Vagina (tissue), 2 donors: ENCODE measurements at regions not wholly inside any gene's neighbourhood (a gene's known extent, or its start where the extent isn't known, plus 50 kb on each side); places are given as distances from the start of the nearest gene placed in this dataset.
A peak's percentile ranks its signal among the peaks of the same experiment; 100 is the strongest.

Experiments used
- DNase-seq, 2 donors: peaks; one replicate each; pipeline ENCODE4 v3.0.0-alpha.2; 2017; ENCODE audit errors: extremely low spot score in 2 of 2
- H3K27ac ChIP-seq: fragments of 200-600 bp; sonication (generic); one replicate; pipeline ENCODE4 v1.5.1; 2019
- H3K27me3 ChIP-seq: fragments of 200-600 bp; sonication (generic); one replicate; pipeline ENCODE4 v1.5.1; 2019
- H3K36me3 ChIP-seq, 2 donors: fragments of 200-600 bp; sonication (generic); one replicate each; pipeline ENCODE4 v1.5.1; 2017 to 2019
- H3K4me1 ChIP-seq: fragments of 200-600 bp; sonication (generic); one replicate; pipeline ENCODE4 v1.5.1; 2019
- H3K4me3 ChIP-seq, 2 donors: fragments of 200-600 bp; sonication (generic); 1 replicate in 1 of 2; 2 replicates in 1 of 2; pipeline ENCODE4 v1.5.1; 2016 to 2019
- H3K9me3 ChIP-seq: fragments of 200-600 bp; sonication (generic); one replicate; pipeline ENCODE4 v1.5.1; 2019
- CTCF ChIP-seq, 3 experiments: fragments of 450-650 bp in 2 of 3; fragments of 200-600 bp in 1 of 3; sonication (generic) in 1 of 3; IDR thresholded peaks; one replicate each; pipeline ENCODE4 v1.5.1; 2017 to 2019; ENCODE audit warnings: antibody characterized with exemption in 3 of 3, mild to moderate bottlenecking in 2 of 3, moderate library complexity in 2 of 3
- POLR2A ChIP-seq, 2 donors: fragments of 450-650 bp; IDR thresholded peaks; one replicate each; pipeline ENCODE4 v1.6.1; 2017; ENCODE audit warnings: antibody characterized with exemption in 2 of 2, mild to moderate bottlenecking in 2 of 2, moderate library complexity in 2 of 2
- POLR2AphosphoS5 ChIP-seq, 2 donors: sonication (generic); formaldehyde crosslinking; IDR thresholded peaks; one replicate each; pipeline ENCODE4 v1.9.0; 2017; ENCODE audit warnings: antibody characterized with exemption in 2 of 2, mild to moderate bottlenecking in 2 of 2, low read depth in 1 of 2; ENCODE audit not compliant: insufficient read depth in 1 of 2
- intact Hi-C: fragments of 100-400 bp; cut with DNase I; formaldehyde crosslinking; loops from one replicate; pipeline ENCODE4 v1.15.1; 2023

GRCh38 chr11:128210148-128210940 is 377.0 kb downstream of the ETS1 start:
- intact Hi-C loops: no loop called here
- H3K9me3 ChIP-seq: no peaks in the 10 kb centered on the region
- H3K4me1 ChIP-seq: peaks cover 10% of the 10 kb centered on the region
- no peaks in the 10 kb centered on the region for H3K36me3 ChIP-seq
- no peaks in the 10 kb centered on the region for H3K27me3 ChIP-seq
- TF ChIP-seq POLR2A (IDR thresholded peaks at IDR 0.05) (no peak), POLR2AphosphoS5 (IDR thresholded peaks at IDR 0.05; ENCODE audit: insufficient read depth in 1 of 2, low read depth in 1 of 2) (peak in 1 of 2 donors; percentile 38)
- H3K4me3 ChIP-seq: no peak overlapping the region
- no peak for DNase-seq
- no peak overlapping the region for H3K27ac ChIP-seq

DNA sequence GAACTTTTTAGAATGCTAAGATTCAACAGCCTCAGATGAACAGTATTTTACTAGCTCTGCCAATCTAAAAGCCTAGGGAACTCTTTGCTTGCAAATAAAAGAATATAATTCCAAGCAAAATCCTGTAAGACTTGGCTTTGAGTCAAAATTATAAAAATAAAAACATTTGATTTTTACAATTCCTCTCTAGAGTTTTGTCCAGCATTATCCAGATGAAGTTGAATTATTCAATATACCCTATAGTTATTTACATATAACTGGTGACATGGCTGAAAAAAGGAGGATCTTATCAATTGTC is 378.3 kb downstream of the ETS1 start:
- no peak overlapping the region for H3K27ac ChIP-seq
- TF ChIP-seq POLR2AphosphoS5 (IDR thresholded peaks at IDR 0.05; ENCODE audit: insufficient read depth in 1 of 2, low read depth in 1 of 2) (no peak), CTCF (IDR thresholded peaks at IDR 0.05) (no peak), POLR2A (IDR thresholded peaks at IDR 0.05) (no peak)
- no peaks in the 10 kb centered on the region for H3K9me3 ChIP-seq
- no peak for DNase-seq
- H3K4me1 ChIP-seq: peaks cover 10% of the 10 kb centered on the region
- H3K27me3 ChIP-seq: no peaks in the 10 kb centered on the region
- intact Hi-C loops: no loop called here
- no peak overlapping the region for H3K4me3 ChIP-seq
- no peaks in the 10 kb centered on the region for H3K36me3 ChIP-seq

- intact Hi-C loops: no loop called here
- no peak overlapping the region for H3K4me3 ChIP-seq
- TF ChIP-seq CTCF (IDR thresholded peaks at IDR 0.05) (no peak), POLR2A (IDR thresholded peaks at IDR 0.05) (no peak), POLR2AphosphoS5 (IDR thresholded peaks at IDR 0.05; ENCODE audit: insufficient read depth in 1 of 2, low read depth in 1 of 2) (no peak)
- peaks cover 10% of the 10 kb centered on the region for H3K4me1 ChIP-seq
- no peaks in the 10 kb centered on the region for H3K36me3 ChIP-seq
- H3K27ac ChIP-seq: no peak overlapping the region
- no peak for DNase-seq
- no peaks in the 10 kb centered on the region for H3K9me3 ChIP-seq
- H3K27me3 ChIP-seq: no peaks in the 10 kb centered on the region
Measured at GRCh38 chr11:128208329-128209137, 378.8 kb downstream of the ETS1 start.

GRCh38 chr11:128207861-128208321 is 379.5 kb downstream of the ETS1 start:
- intact Hi-C loops: no loop called here
- no peaks in the 10 kb centered on the region for H3K27me3 ChIP-seq
- H3K9me3 ChIP-seq: no peaks in the 10 kb centered on the region
- no peak for TF ChIP-seq CTCF (IDR thresholded peaks at IDR 0.05)
- TF ChIP-seq POLR2AphosphoS5 (IDR thresholded peaks at IDR 0.05; ENCODE audit: insufficient read depth in 1 of 2, low read depth in 1 of 2): no peak
- no peak for TF ChIP-seq POLR2A (IDR thresholded peaks at IDR 0.05)
- H3K4me1 ChIP-seq: peaks cover 10% of the 10 kb centered on the region
- no peak for DNase-seq
- no peak overlapping the region for H3K4me3 ChIP-seq
- no peak overlapping the region for H3K27ac ChIP-seq
- H3K36me3 ChIP-seq: no peaks in the 10 kb centered on the region

GRCh38 chr11:128206461-128206860 is 380.9 kb downstream of the ETS1 start:
- Histone ChIP-seq H3K27me3 (no peaks in the 10 kb centered on the region), H3K36me3 (no peaks in the 10 kb centered on the region), H3K4me3 (no peak overlapping the region), H3K9me3 (no peaks in the 10 kb centered on the region), H3K4me1 (peaks cover 10% of the 10 kb centered on the region), H3K27ac (no peak overlapping the region)
- no peak for TF ChIP-seq POLR2AphosphoS5 (IDR thresholded peaks at IDR 0.05; ENCODE audit: insufficient read depth in 1 of 2, low read depth in 1 of 2)
- TF ChIP-seq CTCF (IDR thresholded peaks at IDR 0.05): no peak
- no peak for TF ChIP-seq POLR2A (IDR thresholded peaks at IDR 0.05)
- DNase-seq: no peak
- intact Hi-C loops: no loop called here
